NCI-H146 treated with DMSO at 0.1 percent for 48 hours (cell line): ENCODE measurements at regions not wholly inside any gene's neighbourhood (a gene's known extent, or its start where the extent isn't known, plus 50 kb on each side); places are given as distances from the start of the nearest gene placed in this dataset.

Experiments used
- DNase-seq: peaks from one replicate; lab custom pipeline; 2025; ENCODE audit not compliant: unreplicated experiment; lab: John Stamatoyannopoulos, UW

GRCh38 chr12:90170740-90171139, 462.1 kb upstream of the ATP2B1 start:
- DNase-seq: no peak

- no peak for DNase-seq
Observed at GRCh38 chr12:90167518-90168208, 459.0 kb upstream of the ATP2B1 start.

GRCh38 chr12:90166671-90167070, 458.0 kb upstream of the ATP2B1 start:
- DNase-seq: no peak

- no peak for DNase-seq
Observed at GRCh38 chr12:90166012-90166411, 457.4 kb upstream of the ATP2B1 start.

GRCh38 chr12:90163975-90164374, 455.3 kb upstream of the ATP2B1 start:
- DNase-seq: no peak

GRCh38 chr12:90153827-90154226, 445.2 kb upstream of the ATP2B1 start:
- DNase-seq: no peak

- DNase-seq: no peak
Observed at GRCh38 chr12:90152897-90153624, 444.4 kb upstream of the ATP2B1 start.

- DNase-seq: no peak
Observed at GRCh38 chr12:90151491-90152015, 442.9 kb upstream of the ATP2B1 start.

GRCh38 chr12:90149453-90149852, 440.8 kb upstream of the ATP2B1 start:
- DNase-seq: no peak

- no peak for DNase-seq
Observed at GRCh38 chr12:90129366-90130030, 420.9 kb upstream of the ATP2B1 start.

- no peak for DNase-seq
Observed at GRCh38 chr12:90128526-90128925, 419.9 kb upstream of the ATP2B1 start.

- no peak for DNase-seq
Observed at GRCh38 chr12:90126125-90126524, 417.5 kb upstream of the ATP2B1 start.

- no peak for DNase-seq
Observed at GRCh38 chr12:90124914-90125313, 416.3 kb upstream of the ATP2B1 start.

GRCh38 chr12:90124289-90124688, 415.7 kb upstream of the ATP2B1 start:
- DNase-seq: no peak

GRCh38 chr12:90122681-90123080, 414.0 kb upstream of the ATP2B1 start:
- no peak for DNase-seq

GRCh38 chr12:90120627-90121026, 412.0 kb upstream of the ATP2B1 start:
- no peak for DNase-seq

GRCh38 chr12:90112666-90113065, 404.0 kb upstream of the ATP2B1 start:
- DNase-seq: no peak

- no peak for DNase-seq
Observed at GRCh38 chr12:90111791-90112580, 403.3 kb upstream of the ATP2B1 start.

- no peak for DNase-seq
Observed at GRCh38 chr12:90106568-90106967, 397.9 kb upstream of the ATP2B1 start.

GRCh38 chr12:90102957-90103652, 394.5 kb upstream of the ATP2B1 start:
- DNase-seq: no peak
